ENCODE measurements at regions not wholly inside any gene's neighbourhood (a gene's known extent, or its start where the extent isn't known, plus 50 kb on each side); places are given as distances from the start of the nearest gene placed in this dataset.

DNA sequence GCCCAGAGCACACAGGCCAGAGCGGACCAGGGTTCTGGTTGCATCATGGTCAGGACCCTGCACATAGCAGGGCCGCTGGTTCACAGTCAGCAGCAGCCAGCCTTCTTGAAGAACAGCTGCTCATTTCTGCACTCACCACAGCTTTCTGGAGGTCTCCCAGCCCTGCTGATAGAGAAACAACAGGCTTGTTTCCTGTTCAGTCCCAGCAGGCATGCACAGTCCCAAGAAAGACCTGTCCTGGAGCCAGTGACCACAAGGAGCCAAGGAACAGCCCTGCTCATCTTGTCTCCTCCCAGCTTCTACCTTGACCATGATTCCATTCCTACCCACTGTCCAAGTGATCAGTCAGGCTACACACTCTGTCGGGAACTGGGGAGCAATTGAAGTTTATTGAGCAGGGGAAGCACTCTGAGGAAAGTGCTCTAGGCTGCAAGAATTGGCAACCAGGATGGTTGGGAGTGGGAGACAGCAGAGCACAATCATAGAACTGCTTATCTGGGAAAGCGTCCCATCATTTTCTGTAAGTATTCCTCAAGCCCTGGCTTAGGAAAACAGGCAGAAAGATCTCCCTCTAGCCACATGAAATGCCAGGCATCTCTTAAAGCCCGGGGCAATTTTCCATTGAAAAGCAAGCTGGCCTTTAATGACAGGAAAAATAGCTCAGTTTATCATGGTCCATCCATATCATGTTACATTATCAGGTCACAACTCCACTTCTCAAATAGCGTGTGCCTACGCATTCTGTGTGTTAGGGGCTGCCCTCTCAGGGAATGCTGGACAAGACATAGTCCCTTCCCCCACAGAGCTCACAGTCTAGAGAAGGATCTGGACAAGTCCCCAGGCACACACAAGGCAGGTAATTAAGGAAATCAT, 155.4 kb upstream of the FOXF1 start:
- intact Hi-C loops (cut with DNase I; ENCODE audit: low total_unique reads), result no loop called here

DNA sequence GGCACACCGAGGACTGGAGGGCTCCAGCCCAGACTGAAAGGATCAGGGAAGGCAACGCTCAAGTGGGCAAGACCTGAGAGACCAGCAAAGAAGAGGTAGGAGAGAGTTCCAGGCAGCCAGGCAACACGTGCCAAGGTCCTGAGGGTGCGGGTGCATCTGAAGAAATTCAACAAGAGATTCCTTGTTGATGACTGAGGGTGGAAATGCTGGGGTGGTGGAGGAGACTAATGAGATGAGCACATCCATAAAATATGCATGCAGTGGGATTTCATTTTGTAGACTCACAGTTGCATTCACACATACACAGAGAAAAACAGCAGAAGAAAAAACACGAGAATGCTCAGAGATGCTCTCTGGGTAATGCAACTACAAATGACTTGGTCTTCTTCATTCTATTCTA, 154.8 kb upstream of the FOXF1 start:
- H3K9me3 ChIP-seq, result no peaks in the 10 kb centered on the region
- intact Hi-C loops (cut with DNase I; ENCODE audit: low total_unique reads), result no loop called here
- WGBS, 2 donors, result 81 to 82% methylated on average over 5 of the region's 5 CpGs
- H3K27me3 ChIP-seq, result no peaks in the 10 kb centered on the region
- no peaks in the 10 kb centered on the region for H3K4me1 ChIP-seq
- no peak overlapping the region for H3K27ac ChIP-seq
- no peak for TF ChIP-seq CTCF (IDR thresholded peaks at IDR 0.05)
- no peak for TF ChIP-seq POLR2A (IDR thresholded peaks at IDR 0.05)
- H3K36me3 ChIP-seq (ENCODE audit: low read depth, missing control alignments), result no peaks in the 10 kb centered on the region
- DNase-seq, result no peak
- no peak overlapping the region for H3K4me3 ChIP-seq

More for the DNA sequence above, 155.4 kb upstream of the FOXF1 start:
- WGBS, 2 donors, result 58 to 64% methylated on average over 7 of the region's 7 CpGs
- Histone ChIP-seq H3K27ac (no peak overlapping the region), H3K9me3 (no peaks in the 10 kb centered on the region), H3K4me1 (no peaks in the 10 kb centered on the region), H3K27me3 (no peaks in the 10 kb centered on the region), H3K4me3 (no peak overlapping the region), H3K36me3 (ENCODE audit: low read depth, missing control alignments) (no peaks in the 10 kb centered on the region)
- no peak for DNase-seq
- TF ChIP-seq POLR2A (IDR thresholded peaks at IDR 0.05) (no peak), CTCF (IDR thresholded peaks at IDR 0.05) (no peak)

DNA sequence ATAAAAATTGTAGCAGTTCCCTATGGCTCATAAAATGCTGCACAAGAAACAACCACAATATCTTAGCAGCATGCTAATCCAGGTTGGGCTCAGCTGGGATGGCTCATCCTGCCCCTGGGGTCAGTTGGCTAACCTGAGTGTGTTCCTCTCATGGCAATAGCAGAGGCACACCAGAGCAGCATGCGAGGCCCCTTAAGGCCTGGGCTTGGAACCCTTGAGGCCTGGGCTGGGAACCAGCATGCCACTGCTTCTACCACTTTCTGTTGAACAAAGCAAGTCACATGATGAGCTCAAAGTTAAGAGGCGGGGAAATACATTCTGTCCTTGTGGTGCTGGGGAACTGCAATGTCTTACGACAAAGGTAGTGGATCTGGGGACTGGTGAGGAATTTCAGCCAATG, 154.4 kb upstream of the FOXF1 start:
- no peak for TF ChIP-seq POLR2A (IDR thresholded peaks at IDR 0.05)
- no peak for TF ChIP-seq CTCF (IDR thresholded peaks at IDR 0.05)
- Histone ChIP-seq H3K9me3 (no peaks in the 10 kb centered on the region), H3K27me3 (no peaks in the 10 kb centered on the region), H3K27ac (no peak overlapping the region), H3K36me3 (ENCODE audit: low read depth, missing control alignments) (no peaks in the 10 kb centered on the region), H3K4me3 (no peak overlapping the region), H3K4me1 (no peaks in the 10 kb centered on the region)
- 95 to 96% methylated on average over 2 to 3 of the region's 3 CpGs for WGBS, 2 donors
- intact Hi-C loops (cut with DNase I; ENCODE audit: low total_unique reads), result no loop called here
- DNase-seq, result no peak

DNA sequence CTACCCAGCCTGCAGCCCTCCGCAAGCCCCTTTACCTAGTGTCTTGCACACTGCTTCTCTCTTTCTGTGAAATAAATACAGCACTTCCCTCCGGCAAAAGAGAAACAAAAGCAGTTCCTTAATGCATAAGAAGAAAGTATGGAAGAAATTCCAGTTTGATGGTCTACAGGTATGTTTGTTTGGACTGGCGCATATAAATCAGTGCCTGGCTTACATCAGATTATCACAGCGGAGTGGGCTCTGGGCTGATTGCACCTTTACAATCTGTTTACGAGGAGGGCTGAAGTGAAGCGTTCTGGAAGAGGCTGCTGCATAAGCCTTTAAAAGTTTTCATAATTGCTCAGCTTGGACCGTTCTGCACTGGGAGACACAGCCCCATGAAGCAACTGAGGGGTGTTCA, 153.5 kb upstream of the FOXF1 start:
- Histone ChIP-seq H3K9me3 (no peaks in the 10 kb centered on the region), H3K4me1 (no peaks in the 10 kb centered on the region), H3K27me3 (no peaks in the 10 kb centered on the region), H3K4me3 (no peak overlapping the region), H3K27ac (no peak overlapping the region), H3K36me3 (ENCODE audit: low read depth, missing control alignments) (no peaks in the 10 kb centered on the region)
- no peak for DNase-seq
- intact Hi-C loops (cut with DNase I; ENCODE audit: low total_unique reads), result no loop called here
- WGBS, 2 donors, result 72 to 77% methylated on average over 6 to 7 of the region's 7 CpGs
- no peak for TF ChIP-seq CTCF (IDR thresholded peaks at IDR 0.05)
- TF ChIP-seq POLR2A (IDR thresholded peaks at IDR 0.05), result no peak

DNA sequence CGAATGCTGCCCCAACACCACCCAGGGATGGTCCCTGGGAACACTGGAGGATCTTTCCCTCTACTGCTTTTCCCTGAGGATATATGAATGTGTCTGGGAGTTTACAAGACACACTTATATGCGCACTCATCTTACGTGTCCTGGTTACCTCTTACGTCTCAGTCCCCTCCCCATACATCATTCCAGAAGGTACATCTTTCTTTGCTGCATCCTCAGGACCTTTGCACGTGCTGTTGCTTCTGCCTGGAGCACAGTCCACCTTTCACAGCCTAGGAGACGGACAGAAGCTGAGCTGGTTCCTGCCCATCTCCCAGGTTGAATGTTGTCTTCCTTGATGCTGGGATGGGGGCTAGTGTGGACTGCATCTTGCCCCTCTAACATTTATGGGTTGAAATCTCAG, 153.0 kb upstream of the FOXF1 start:
- Histone ChIP-seq H3K4me3 (no peak overlapping the region), H3K27me3 (no peaks in the 10 kb centered on the region), H3K27ac (no peak overlapping the region), H3K9me3 (no peaks in the 10 kb centered on the region), H3K36me3 (ENCODE audit: low read depth, missing control alignments) (no peaks in the 10 kb centered on the region), H3K4me1 (no peaks in the 10 kb centered on the region)
- intact Hi-C loops (cut with DNase I; ENCODE audit: low total_unique reads), result no loop called here
- no peak for TF ChIP-seq POLR2A (IDR thresholded peaks at IDR 0.05)
- DNase-seq, result no peak
- WGBS, 2 donors, result 85 to 88% methylated on average over 6 of the region's 6 CpGs

Data from testis (tissue), 2 donors.